ENCODE measurements at regions not wholly inside any gene's neighbourhood (a gene's known extent, or its start where the extent isn't known, plus 50 kb on each side); places are given as distances from the start of the nearest gene placed in this dataset.

DNA sequence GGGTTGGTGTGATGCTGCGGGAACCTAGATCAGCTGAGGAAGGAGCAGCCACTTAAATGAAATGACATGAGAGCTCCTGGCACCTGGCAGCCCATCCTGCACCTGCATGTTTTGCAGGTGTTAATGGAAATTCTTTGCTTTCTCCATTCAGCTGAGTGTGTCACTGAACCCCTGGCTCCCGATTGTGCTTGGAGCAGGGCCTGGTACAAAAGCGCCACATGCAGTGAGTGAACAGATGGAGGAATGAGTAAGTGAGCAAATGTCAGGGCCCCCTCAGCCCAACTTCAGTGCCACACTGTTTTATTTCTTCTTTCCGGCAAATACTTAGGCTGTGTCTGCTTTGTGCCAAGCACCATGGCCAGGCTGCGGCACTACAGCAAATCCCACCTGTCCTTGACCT, 132.2 kb downstream of the ASB7 start:
- H3K79me1 ChIP-seq (ENCODE audit: low read depth, low read length), result no peaks in the 10 kb centered on the region
- H3K27ac ChIP-seq (ENCODE audit: low read depth, low read length), result no peak overlapping the region
- H3K18ac ChIP-seq (ENCODE audit: extremely low read depth, low read length), result no peak overlapping the region
- DNase-seq (ENCODE audit: low read depth in 1 of 2, low spot score in 2 of 2) (no peak), FAIRE-seq (no peak)
- no peak overlapping the region for H3K4me2 ChIP-seq (ENCODE audit: insufficient read depth in 1 of 2, low read depth in 2 of 2, low read length in 2 of 2)
- H2AK5ac ChIP-seq (ENCODE audit: low read depth, low read length), result no peak overlapping the region
- no peak overlapping the region for H4K91ac ChIP-seq (replicated peaks; ENCODE audit: insufficient read length, low read length)
- no peak overlapping the region for H2BK5ac ChIP-seq (ENCODE audit: low read depth, low read length)
- H3K36me3 ChIP-seq (ENCODE audit: control insufficient read depth in 2 of 4, insufficient read depth in 4 of 4, low read length in 3 of 4), result no peaks in the 10 kb centered on the region
- ChIA-PET CTCF (ENCODE audit: partially characterized antibody) (interaction anchor here (0.6 to 8.9 kb wide), 12 partner anchors 18 to 154 kb away, joined by 3 to 95 read pairs (median 3); no protein-coding TSS in a partner anchor), POLR2A (ENCODE audit: partially characterized antibody) (no interaction called here)
- H3K56ac ChIP-seq (replicated peaks; ENCODE audit: insufficient read length, low read depth, low read length), result no peak overlapping the region
- H2AFZ ChIP-seq (ENCODE audit: low read length), result no peak overlapping the region
- H2BK12ac ChIP-seq (ENCODE audit: low read depth, low read length), result no peak overlapping the region
- H4K8ac ChIP-seq (ENCODE audit: extremely low read depth, insufficient read depth, low read length), result no peak overlapping the region
- no peak overlapping the region for H4K5ac ChIP-seq (ENCODE audit: insufficient read length, low read depth, low read length)
- H3K4ac ChIP-seq (replicated peaks; ENCODE audit: insufficient read length, low read depth, low read length), result no peak overlapping the region
- no peak overlapping the region for H3K4me3 ChIP-seq (ENCODE audit: extremely low read depth in 1 of 4, insufficient read depth in 2 of 4, low read depth in 3 of 4, low read length in 4 of 4)
- H3K23me2 ChIP-seq (ENCODE audit: low read depth, low read length), result no peaks in the 10 kb centered on the region
- H3K9me3 ChIP-seq (ENCODE audit: insufficient read depth in 2 of 2, low read depth in 1 of 2, low read length in 1 of 2), result no peaks in the 10 kb centered on the region
- no peaks in the 10 kb centered on the region for H4K20me1 ChIP-seq (replicated peaks in 1 of 2; ENCODE audit: control insufficient read depth in 1 of 2, insufficient read depth in 2 of 2, low read length in 2 of 2)
- no peak overlapping the region for H2BK120ac ChIP-seq (replicated peaks; ENCODE audit: low read depth, low read length)
- no peaks in the 10 kb centered on the region for H3K4me1 ChIP-seq (replicated peaks in 1 of 4; ENCODE audit: control insufficient read depth in 3 of 4, insufficient read depth in 4 of 4, low read length in 3 of 4)
- H2BK20ac ChIP-seq (ENCODE audit: low read length), result no peak overlapping the region
- H3K14ac ChIP-seq (ENCODE audit: insufficient read length), result no peak overlapping the region
- WGBS, 2 experiments (ENCODE audit: extremely low coverage in 1 of 2, insufficient coverage in 1 of 2, insufficient read length in 1 of 2, insufficient replicate concordance in 2 of 2, low coverage in 1 of 2, low lambda C conversion rate in 2 of 2, missing lambda C conversion rate in 1 of 2), result 93% methylated on average over 5 of the region's 5 CpGs; no CpG with 5 or more reads in 1 of the 2 experiments
- no peak overlapping the region for H2BK15ac ChIP-seq (ENCODE audit: low read length)
- no peak for TF ChIP-seq POLR2AphosphoS5 (IDR thresholded peaks at IDR 0.05; ENCODE audit: low read depth, low read length)
- no peak for TF ChIP-seq PHF8 (conservative IDR thresholded peaks at IDR 0.05; ENCODE audit: low read depth, low read length)
- TF ChIP-seq TEAD4 (IDR thresholded peaks at IDR 0.05; ENCODE audit: low read depth, low read length), result no peak
- no peak for TF ChIP-seq POLR2A (IDR thresholded peaks at IDR 0.05; ENCODE audit: control extremely low read depth in 1 of 2, low read depth in 2 of 2, low read length in 2 of 2)
- no peak for TF ChIP-seq CHD1 (IDR thresholded peaks at IDR 0.05; ENCODE audit: low read depth, low read length)
- no peak for TF ChIP-seq NANOG (IDR thresholded peaks at IDR 0.05; ENCODE audit: insufficient read depth, low read depth, low read length, poor library complexity, severe bottlenecking)
- TF ChIP-seq JUND (IDR thresholded peaks at IDR 0.05; ENCODE audit: low read length), result no peak
- no peak for TF ChIP-seq FOSL1 (IDR thresholded peaks at IDR 0.05; ENCODE audit: insufficient read depth, low read depth, low read length)
- TF ChIP-seq CEBPB (IDR thresholded peaks at IDR 0.05; ENCODE audit: low read depth, low read length), result no peak
- no peak overlapping the region for H3K23ac ChIP-seq (ENCODE audit: insufficient read length)
- no peaks in the 10 kb centered on the region for H3K27me3 ChIP-seq (replicated peaks in 1 of 4; ENCODE audit: control insufficient read depth in 3 of 4, extremely low read depth in 1 of 4, insufficient read depth in 3 of 4, low read length in 3 of 4)
- no peak overlapping the region for H3K9ac ChIP-seq (replicated peaks in 1 of 4; ENCODE audit: extremely low read depth in 1 of 4, low read depth in 3 of 4, low read length in 3 of 4)
- H3K79me2 ChIP-seq (ENCODE audit: control insufficient read depth in 1 of 2, insufficient read depth in 2 of 2, low read length in 2 of 2), result no peaks in the 10 kb centered on the region

Data from H1 (cell line).